Heart right ventricle (tissue), 16 donors: ENCODE measurements at regions not wholly inside any gene's neighbourhood (a gene's known extent, or its start where the extent isn't known, plus 50 kb on each side); places are given as distances from the start of the nearest gene placed in this dataset.

ENCODE experiments used
- ATAC-seq, 8 donors: fragments of 200-7000 bp; cut with Tn5 transposase; one replicate each; pipeline ENCODE4 v1.9.1; 2020; ENCODE audit warnings: mild to moderate bottlenecking in 8 of 8, moderate library complexity in 8 of 8, moderate number of reproducible peaks in 1 of 8
- DNase-seq, 2 donors: peaks; one replicate each; pipeline ENCODE4 v3.0.0-alpha.2; 2020
- H3K27ac ChIP-seq, 10 donors: fragments of 200-600 bp; sonication (generic) in 2 of 10; one replicate each; pipeline versions ENCODE4 v1.5.0 to v1.8.0; 2020 to 2022; ENCODE audit warnings: mild to moderate bottlenecking in 3 of 10
- H3K27me3 ChIP-seq, 7 donors: fragments of 200-600 bp; one replicate each; pipeline ENCODE4 v1.8.0; 2021 to 2022; ENCODE audit warnings: mild to moderate bottlenecking in 2 of 7
- H3K36me3 ChIP-seq, 9 donors: fragments of 200-600 bp; sonication (generic) in 1 of 9; one replicate each; pipeline versions ENCODE4 v1.5.0 to v1.8.0; 2020 to 2022; ENCODE audit warnings: mild to moderate bottlenecking in 2 of 9
- H3K4me1 ChIP-seq, 9 donors: fragments of 200-600 bp; sonication (generic) in 1 of 9; one replicate each; pipeline versions ENCODE4 v1.5.0 to v1.8.0; 2020 to 2022; ENCODE audit warnings: mild to moderate bottlenecking in 4 of 9
- H3K4me3 ChIP-seq, 10 donors: fragments of 200-600 bp; sonication (generic) in 2 of 10; one replicate each; pipeline versions ENCODE4 v1.5.0 to v1.8.0; 2020 to 2022; ENCODE audit warnings: mild to moderate bottlenecking in 7 of 10, moderate library complexity in 2 of 10
- H3K9me3 ChIP-seq, 11 donors: fragments of 200-600 bp in 10 of 11; sonication (generic) in 2 of 11; one replicate each; pipeline versions ENCODE4 v1.5.0 to v1.8.0; 2013 to 2022; ENCODE audit warnings: mild to moderate bottlenecking in 2 of 11, control low read depth in 1 of 11, moderate library complexity in 1 of 11
- CTCF ChIP-seq, 9 donors: fragments of 200-600 bp; sonication (generic) in 2 of 9; IDR thresholded peaks; one replicate each; pipeline versions ENCODE4 v1.5.0 to v1.8.0; 2021 to 2022; ENCODE audit warnings: antibody characterized with exemption in 9 of 9, mild to moderate bottlenecking in 5 of 9, moderate library complexity in 1 of 9
- WGBS, 2 donors: extraction: QIAGEN DNeasy Blood & Tissue Kit; methylation state at CpG; one replicate each; pipeline ENCODE4 v1.1.7; 2013; ENCODE audit warnings: inconsistent platforms in 1 of 2; 5-methylcytosine and 5-hydroxymethylcytosine counted together
- intact Hi-C, 10 donors: fragments of 100-400 bp; cut with DNase I; formaldehyde crosslinking; loops; one replicate each; pipeline versions ENCODE4 v1.11.1 to v1.14.2; 2022
- donor health status: Arrhythmogenic right ventricular cardiomyopathy.
- donor health status: ischemic (EF 13 %, LVEDD 7.1; RV severe dilation, severe dysfunction).
- donor health status: healthy with polysubstance abuse.
- donor health status: DM: no; HTN: yes; CAD: no.
- donor health status: DM: no; HTN: no; CAD: no.
- donor health status: ischemic (EF 25% LVEDD 6.9; RV normal size, moderate dysfunction).
- donor health status: ischemic (EF 25% LVEDD 5.7; RV mildly dilated, moderate dysfunction).
- donor health status: healthy.
- donor health status: DM: yes; HTN: yes; CAD: no.
- donor health status: Ischemic cardiomyopathy.
- donor health status: ischemic (EF 35%, LVEDD 5.7; RV mildly dilated, moderate dysfunction).
- donor health status: nonischemic (EF 11% LVEDD 7.7; RV severe dilation, severe dysfunction).
- donor health status: DM: yes; HTN: yes; CAD: no.
- donor health status: PGD.
- donor health status: ischemic (EF 29% LVEDD 5.4; RV normal size, mild dysfunction).
- donor health status: nonischemic (EF 23%, LVEDD 6.1; RV moderate dilation, normal function).

- WGBS, 2 donors: 53 to 57% methylated on average over 2 of the region's 2 CpGs
- DNase-seq: no peak
- Histone ChIP-seq H3K27ac (no peak overlapping the region), H3K9me3 (no peaks in the 10 kb centered on the region), H3K4me3 (no peak overlapping the region), H3K36me3 (no peaks in the 10 kb centered on the region), H3K4me1 (no peaks in the 10 kb centered on the region), H3K27me3 (peaks cover 0 to 1% (median 0%) of the 10 kb centered on the region in 7 donors)
- ATAC-seq: no peak
- TF ChIP-seq CTCF (IDR thresholded peaks at IDR 0.05): no peak
- intact Hi-C loops: loop anchor here in 1 of 10 donors (10.0 kb wide), 1 partner anchor 528 kb away; no protein-coding TSS in a partner anchor
These were observed 848.4 kb downstream of the GATA3 start for GRCh38 chr10:8902926-8903325.

GRCh38 chr10:8908013-8908412, 853.5 kb downstream of the GATA3 start:
- H3K36me3 ChIP-seq: no peaks in the 10 kb centered on the region
- ATAC-seq: no peak

GRCh38 chr10:8910314-8910713, 855.8 kb downstream of the GATA3 start:
- ATAC-seq (no peak), DNase-seq (no peak)
- intact Hi-C loops: no loop called here
- Histone ChIP-seq H3K27me3 (peaks cover 0 to 5% (median 0%) of the 10 kb centered on the region in 7 donors), H3K9me3 (peaks cover 0 to 3% (median 0%) of the 10 kb centered on the region in 11 donors), H3K27ac (no peak overlapping the region), H3K4me1 (no peaks in the 10 kb centered on the region), H3K4me3 (no peak overlapping the region), H3K36me3 (no peaks in the 10 kb centered on the region)
- no peak for TF ChIP-seq CTCF (IDR thresholded peaks at IDR 0.05)
- 71 to 72% methylated on average over 3 of the region's 3 CpGs for WGBS, 2 donors

More at GRCh38 chr10:8908013-8908412, 853.5 kb downstream of the GATA3 start:
- WGBS, 2 donors: 63 to 69% methylated on average over 4 of the region's 4 CpGs
- Histone ChIP-seq H3K27ac (no peak overlapping the region), H3K4me1 (no peaks in the 10 kb centered on the region), H3K27me3 (peaks cover 0 to 5% (median 0%) of the 10 kb centered on the region in 7 donors), H3K4me3 (no peak overlapping the region), H3K9me3 (peaks cover 0 to 3% (median 0%) of the 10 kb centered on the region in 11 donors)
- DNase-seq: no peak
- TF ChIP-seq CTCF (IDR thresholded peaks at IDR 0.05): no peak
- intact Hi-C loops: loop anchor here in 1 of 10 donors (10.0 kb wide), 1 partner anchor 533 kb away; no protein-coding TSS in a partner anchor

GRCh38 chr10:8911032-8911431, 856.5 kb downstream of the GATA3 start:
- no peak for ATAC-seq
- Histone ChIP-seq H3K4me1 (no peaks in the 10 kb centered on the region), H3K4me3 (no peak overlapping the region), H3K27me3 (peaks cover 0 to 5% (median 0%) of the 10 kb centered on the region in 7 donors), H3K36me3 (no peaks in the 10 kb centered on the region), H3K27ac (no peak overlapping the region), H3K9me3 (peaks cover 0 to 3% (median 0%) of the 10 kb centered on the region in 11 donors)
- intact Hi-C loops: no loop called here
- no peak for TF ChIP-seq CTCF (IDR thresholded peaks at IDR 0.05)
- WGBS, 2 donors: 69 to 85% methylated on average over 1 of the region's 1 CpG
- no peak for DNase-seq
